ENCODE measurements at regions not wholly inside any gene's neighbourhood (a gene's known extent, or its start where the extent isn't known, plus 50 kb on each side); places are given as distances from the start of the nearest gene placed in this dataset.

- ATAC-seq (ENCODE audit: insufficient read depth, low FRiP score): no peak
Measured at GRCh38 chr19:30144242-30144758, 202.3 kb downstream of the URI1 start.

DNA sequence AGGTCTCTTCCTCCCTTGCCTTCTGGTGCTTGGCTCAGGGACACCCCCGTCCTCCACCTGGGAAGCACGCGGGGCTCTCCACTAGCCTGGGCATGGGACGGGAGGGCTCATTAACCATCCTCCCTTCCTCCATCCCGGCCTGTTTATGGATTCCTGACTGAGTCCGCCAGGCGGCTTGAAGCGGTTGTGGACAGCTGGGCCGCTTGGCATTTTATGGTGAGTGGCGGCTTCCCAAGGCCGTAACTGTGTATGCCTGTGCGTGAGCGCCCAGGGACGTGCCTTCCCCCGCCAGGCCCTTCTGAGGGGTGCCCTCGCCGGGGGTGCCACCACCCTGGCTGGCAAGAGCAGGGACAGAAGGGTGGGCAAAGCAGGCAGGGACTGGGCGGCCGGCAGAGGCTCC lies 202.8 kb downstream of the URI1 start:
- WGBS, 2 donors: 85 to 91% methylated on average over 19 of the region's 19 CpGs
- Histone ChIP-seq H3K9ac (ENCODE audit: insufficient read depth in 1 of 2, low read length in 2 of 2) (no peak overlapping the region), H3K27me3 (ENCODE audit: control insufficient read depth in 3 of 3, insufficient read depth in 3 of 3, low read length in 2 of 3) (peaks cover 0 to 3% (median 0%) of the 10 kb centered on the region in 3 donors), H3K27ac (ENCODE audit: low read depth in 1 of 2, low read length in 1 of 2) (no peak overlapping the region), H3K36me3 (ENCODE audit: control insufficient read depth in 4 of 4, insufficient read depth in 4 of 4, low read length in 4 of 4) (no peaks in the 10 kb centered on the region), H3K4me3 (no peak overlapping the region), H3K9me3 (ENCODE audit: control insufficient read depth in 4 of 4, insufficient read depth in 3 of 4, low read length in 3 of 4) (peaks cover 0 to 8% (median 0%) of the 10 kb centered on the region in 4 donors), H3K4me1 (ENCODE audit: control insufficient read depth in 5 of 5, insufficient read depth in 5 of 5, low read length in 5 of 5) (no peaks in the 10 kb centered on the region)
- TF ChIP-seq, protein P1, sequence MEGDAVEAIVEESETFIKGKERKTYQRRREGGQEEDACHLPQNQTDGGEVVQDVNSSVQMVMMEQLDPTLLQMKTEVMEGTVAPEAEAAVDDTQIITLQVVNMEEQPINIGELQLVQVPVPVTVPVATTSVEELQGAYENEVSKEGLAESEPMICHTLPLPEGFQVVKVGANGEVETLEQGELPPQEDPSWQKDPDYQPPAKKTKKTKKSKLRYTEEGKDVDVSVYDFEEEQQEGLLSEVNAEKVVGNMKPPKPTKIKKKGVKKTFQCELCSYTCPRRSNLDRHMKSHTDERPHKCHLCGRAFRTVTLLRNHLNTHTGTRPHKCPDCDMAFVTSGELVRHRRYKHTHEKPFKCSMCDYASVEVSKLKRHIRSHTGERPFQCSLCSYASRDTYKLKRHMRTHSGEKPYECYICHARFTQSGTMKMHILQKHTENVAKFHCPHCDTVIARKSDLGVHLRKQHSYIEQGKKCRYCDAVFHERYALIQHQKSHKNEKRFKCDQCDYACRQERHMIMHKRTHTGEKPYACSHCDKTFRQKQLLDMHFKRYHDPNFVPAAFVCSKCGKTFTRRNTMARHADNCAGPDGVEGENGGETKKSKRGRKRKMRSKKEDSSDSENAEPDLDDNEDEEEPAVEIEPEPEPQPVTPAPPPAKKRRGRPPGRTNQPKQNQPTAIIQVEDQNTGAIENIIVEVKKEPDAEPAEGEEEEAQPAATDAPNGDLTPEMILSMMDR (IDR thresholded peaks at IDR 0.05; ENCODE audit: control extremely low read depth, extremely low read depth): no peak
- DNase-seq: no peak
- no peak for ATAC-seq (ENCODE audit: insufficient read depth, low FRiP score)

More at GRCh38 chr19:30144242-30144758, 202.3 kb downstream of the URI1 start:
- Histone ChIP-seq H3K27me3 (ENCODE audit: control insufficient read depth in 3 of 3, insufficient read depth in 3 of 3, low read length in 2 of 3) (peaks cover 0 to 3% (median 0%) of the 10 kb centered on the region in 3 donors), H3K36me3 (ENCODE audit: control insufficient read depth in 4 of 4, insufficient read depth in 4 of 4, low read length in 4 of 4) (no peaks in the 10 kb centered on the region), H3K27ac (ENCODE audit: low read depth in 1 of 2, low read length in 1 of 2) (no peak overlapping the region), H3K4me3 (no peak overlapping the region), H3K9me3 (ENCODE audit: control insufficient read depth in 4 of 4, insufficient read depth in 3 of 4, low read length in 3 of 4) (peaks cover 0 to 6% (median 0%) of the 10 kb centered on the region in 4 donors), H3K9ac (ENCODE audit: insufficient read depth in 1 of 2, low read length in 2 of 2) (no peak overlapping the region), H3K4me1 (ENCODE audit: control insufficient read depth in 5 of 5, insufficient read depth in 5 of 5, low read length in 5 of 5) (no peaks in the 10 kb centered on the region)
- no peak for DNase-seq
- WGBS, 2 donors: 75 to 88% methylated on average over 14 of the region's 14 CpGs
- TF ChIP-seq, protein P1 (IDR thresholded peaks at IDR 0.05; ENCODE audit: control extremely low read depth, extremely low read depth): no peak

- peaks cover 0 to 3% (median 0%) of the 10 kb centered on the region in 3 donors for H3K27me3 ChIP-seq (ENCODE audit: control insufficient read depth in 3 of 3, insufficient read depth in 3 of 3, low read length in 2 of 3)
- H3K9me3 ChIP-seq (ENCODE audit: control insufficient read depth in 4 of 4, insufficient read depth in 3 of 4, low read length in 3 of 4): peaks cover 0 to 7% (median 0%) of the 10 kb centered on the region in 4 donors
- no peak overlapping the region for H3K27ac ChIP-seq (ENCODE audit: low read depth in 1 of 2, low read length in 1 of 2)
- H3K9ac ChIP-seq (ENCODE audit: insufficient read depth in 1 of 2, low read length in 2 of 2): no peak overlapping the region
- ATAC-seq (ENCODE audit: insufficient read depth, low FRiP score): no peak
- TF ChIP-seq, protein P1 (IDR thresholded peaks at IDR 0.05; ENCODE audit: control extremely low read depth, extremely low read depth): no peak
- H3K36me3 ChIP-seq (ENCODE audit: control insufficient read depth in 4 of 4, insufficient read depth in 4 of 4, low read length in 4 of 4): no peaks in the 10 kb centered on the region
- no peak for DNase-seq
- H3K4me3 ChIP-seq: no peak overlapping the region
- 85 to 91% methylated on average over 8 of the region's 8 CpGs for WGBS, 2 donors
- no peaks in the 10 kb centered on the region for H3K4me1 ChIP-seq (ENCODE audit: control insufficient read depth in 5 of 5, insufficient read depth in 5 of 5, low read length in 5 of 5)
Measured at GRCh38 chr19:30145467-30145866, 203.4 kb downstream of the URI1 start.

- 85 to 90% methylated on average over 14 of the region's 14 CpGs for WGBS, 2 donors
- no peak for ATAC-seq (ENCODE audit: insufficient read depth, low FRiP score)
- TF ChIP-seq, protein P1 (IDR thresholded peaks at IDR 0.05; ENCODE audit: control extremely low read depth, extremely low read depth): no peak
Measured at GRCh38 chr19:30146346-30146745, 204.3 kb downstream of the URI1 start.

More at GRCh38 chr19:30146346-30146745, 204.3 kb downstream of the URI1 start:
- peaks cover 0 to 7% (median 0%) of the 10 kb centered on the region in 4 donors for H3K9me3 ChIP-seq (ENCODE audit: control insufficient read depth in 4 of 4, insufficient read depth in 3 of 4, low read length in 3 of 4)
- DNase-seq: no peak
- H3K4me1 ChIP-seq (ENCODE audit: control insufficient read depth in 5 of 5, insufficient read depth in 5 of 5, low read length in 5 of 5): no peaks in the 10 kb centered on the region
- no peak overlapping the region for H3K4me3 ChIP-seq
- H3K9ac ChIP-seq (ENCODE audit: insufficient read depth in 1 of 2, low read length in 2 of 2): no peak overlapping the region
- peaks cover 0 to 3% (median 0%) of the 10 kb centered on the region in 3 donors for H3K27me3 ChIP-seq (ENCODE audit: control insufficient read depth in 3 of 3, insufficient read depth in 3 of 3, low read length in 2 of 3)
- no peaks in the 10 kb centered on the region for H3K36me3 ChIP-seq (ENCODE audit: control insufficient read depth in 4 of 4, insufficient read depth in 4 of 4, low read length in 4 of 4)
- H3K27ac ChIP-seq (ENCODE audit: low read depth in 1 of 2, low read length in 1 of 2): no peak overlapping the region
